Fibroblast of the conjunctiva (primary cell): ENCODE measurements at regions not wholly inside any gene's neighbourhood (a gene's known extent, or its start where the extent isn't known, plus 50 kb on each side); places are given as distances from the start of the nearest gene placed in this dataset.

ENCODE experiments used
- DNase-seq: peaks from one replicate; pipeline ENCODE4 v3.0.0-alpha.2; 2010; ENCODE audit warnings: low read depth

DNA sequence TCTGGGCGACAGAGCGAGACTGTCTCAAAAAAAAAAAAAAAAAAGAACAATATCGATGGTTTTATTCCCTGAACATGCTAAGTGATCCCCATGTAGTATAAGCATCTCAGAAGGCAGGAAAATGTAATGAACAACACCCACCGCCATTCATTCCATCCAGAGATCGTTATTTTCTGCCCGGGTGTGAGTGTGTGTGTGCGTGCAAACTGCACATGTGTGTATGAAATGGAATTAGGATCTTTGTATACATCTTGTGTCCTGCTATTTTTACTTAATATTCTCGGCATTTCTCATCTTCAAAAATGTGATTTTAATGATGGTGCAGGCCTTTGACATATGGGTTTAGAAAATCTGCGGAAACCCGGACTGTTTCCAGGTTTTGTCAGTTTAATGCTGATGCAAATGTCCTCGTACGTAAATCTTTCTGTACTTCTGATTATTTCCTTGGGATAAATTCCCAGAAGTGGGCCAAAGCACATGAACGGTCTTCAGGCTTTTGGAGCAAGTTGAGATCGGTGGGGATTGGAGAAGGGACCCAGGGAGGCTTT lies 254.8 kb downstream of the SEC14L1 start:
- no peak for DNase-seq

DNA sequence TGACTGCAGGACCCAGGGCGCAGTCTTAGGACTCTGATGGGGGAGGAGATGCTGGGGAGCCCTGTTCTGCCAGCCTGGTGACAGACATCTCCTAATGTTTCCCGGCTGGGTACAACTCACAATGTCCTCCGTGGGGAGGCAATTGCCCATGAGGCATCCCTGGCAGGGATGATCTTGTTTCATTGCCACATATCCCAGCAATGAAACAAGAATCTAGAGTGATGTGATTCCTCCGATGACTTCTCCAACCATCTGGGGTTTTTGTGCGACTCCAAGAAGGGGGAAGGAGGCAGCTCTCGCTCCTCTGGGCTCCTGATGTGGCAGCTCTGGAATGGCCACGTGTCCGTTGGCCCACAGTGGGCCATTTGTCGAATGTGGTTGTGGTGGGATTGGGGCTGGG lies 255.8 kb downstream of the SEC14L1 start:
- DNase-seq, result no peak

DNA sequence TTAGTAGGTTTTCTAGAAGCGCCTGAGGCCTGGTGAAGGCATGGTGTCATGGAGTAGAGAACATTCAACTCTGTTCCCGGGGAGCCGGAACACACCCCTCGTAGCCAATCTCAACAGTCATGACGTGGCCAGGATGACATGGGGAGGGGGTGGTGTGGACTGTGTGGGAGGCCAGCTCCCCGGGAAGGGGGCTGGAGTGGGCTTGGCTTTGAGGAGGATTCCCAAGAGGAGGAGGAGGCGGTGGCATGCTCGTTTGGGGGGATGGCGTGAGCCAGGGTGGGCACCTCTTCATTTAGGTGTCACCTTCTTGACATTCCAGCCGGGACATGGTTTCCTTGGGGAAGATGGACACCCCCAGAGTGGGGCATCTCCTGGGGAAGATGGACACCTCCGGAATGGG lies 257.5 kb downstream of the SEC14L1 start:
- DNase-seq, result no peak

DNA sequence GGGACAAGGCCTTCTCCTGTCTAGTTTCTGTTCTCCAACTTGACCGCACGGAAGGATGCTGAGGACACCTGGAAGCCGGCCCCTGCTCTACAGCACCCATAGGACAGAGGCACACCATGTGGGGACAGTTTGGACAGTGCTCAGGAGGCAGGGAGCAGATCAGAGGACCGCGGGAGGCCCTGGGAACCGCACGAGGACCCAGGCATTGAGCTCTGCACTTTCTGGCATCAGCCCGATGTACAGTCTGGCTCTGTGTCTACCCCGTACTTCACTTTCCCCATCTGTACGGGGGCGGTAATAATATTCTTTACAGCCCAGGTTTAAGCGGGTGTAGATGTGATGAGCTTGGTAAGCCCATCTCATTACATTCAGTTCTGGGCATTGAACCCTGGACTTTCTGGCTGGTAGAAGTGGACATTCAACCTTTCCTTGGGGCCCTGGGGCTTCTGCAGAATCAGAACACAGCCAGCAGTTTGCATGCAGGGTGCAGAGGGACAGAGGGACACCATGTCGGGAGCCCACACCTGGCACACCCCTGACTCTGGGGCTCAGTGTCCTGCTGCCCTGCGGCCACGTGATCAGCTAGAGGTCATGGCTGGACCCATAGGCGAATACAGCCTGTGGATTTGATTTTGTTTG lies 258.7 kb downstream of the SEC14L1 start:
- no peak for DNase-seq

DNA sequence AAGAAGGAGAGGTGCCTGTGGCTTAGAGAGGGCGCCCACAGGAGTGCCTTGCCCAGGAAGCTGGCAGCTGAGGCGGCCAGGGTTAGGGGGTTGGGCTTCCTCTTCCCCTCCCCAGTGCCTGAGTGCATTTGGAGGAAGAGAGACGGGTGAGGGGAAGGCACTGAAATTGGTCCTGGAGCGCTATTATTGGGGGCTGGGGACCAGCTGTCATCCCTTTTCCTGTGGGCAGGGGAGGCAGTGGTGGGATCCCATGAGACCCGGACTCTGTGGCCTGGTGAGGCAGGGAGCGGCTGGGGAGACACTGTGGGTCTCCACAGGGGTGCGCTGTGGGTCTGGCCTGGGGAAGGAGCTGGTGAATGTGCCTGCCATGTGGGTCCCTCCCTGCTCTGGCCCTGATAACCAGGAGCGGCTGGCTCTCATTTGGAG lies 259.7 kb downstream of the SEC14L1 start:
- no peak for DNase-seq

DNA sequence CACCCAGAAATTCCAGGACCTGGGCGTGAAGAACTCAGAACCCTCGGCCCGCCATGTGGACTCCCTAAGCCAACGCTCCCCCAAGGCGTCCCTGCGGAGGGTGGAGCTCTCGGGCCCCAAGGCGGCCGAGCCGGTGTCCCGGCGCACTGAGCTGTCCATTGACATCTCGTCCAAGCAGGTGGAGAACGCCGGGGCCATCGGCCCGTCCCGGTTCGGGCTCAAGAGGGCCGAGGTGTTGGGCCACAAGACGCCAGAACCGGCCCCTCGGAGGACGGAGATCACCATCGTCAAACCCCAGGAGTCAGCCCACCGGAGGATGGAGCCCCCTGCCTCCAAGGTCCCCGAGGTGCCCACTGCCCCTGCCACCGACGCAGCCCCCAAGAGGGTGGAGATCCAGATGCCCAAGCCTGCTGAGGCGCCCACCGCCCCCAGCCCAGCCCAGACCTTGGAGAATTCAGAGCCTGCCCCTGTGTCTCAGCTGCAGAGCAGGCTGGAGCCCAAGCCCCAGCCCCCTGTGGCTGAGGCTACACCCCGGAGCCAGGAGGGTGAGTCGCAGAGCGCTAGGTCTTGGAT lies 261.5 kb downstream of the SEC14L1 start:
- no peak for DNase-seq

DNA sequence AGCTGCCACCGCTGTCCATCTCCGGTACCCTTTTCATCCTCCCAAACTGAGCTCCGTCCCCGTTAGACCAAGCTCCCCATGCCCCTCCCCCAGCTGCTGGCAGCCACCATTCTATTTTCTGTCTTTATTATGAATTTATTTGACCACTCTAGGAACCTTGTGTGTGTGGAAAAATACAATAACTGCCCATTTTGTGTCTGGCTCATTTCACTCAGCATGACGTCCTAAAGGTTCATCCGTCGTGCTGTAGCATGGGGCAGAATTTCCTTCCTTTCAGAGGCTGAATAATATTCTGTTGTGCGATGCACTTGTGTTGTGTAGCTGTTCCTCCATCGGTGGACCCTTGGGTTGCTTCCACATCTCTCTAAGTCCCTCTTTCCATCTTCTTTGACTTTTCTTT lies 263.1 kb downstream of the SEC14L1 start:
- DNase-seq, result no peak

DNA sequence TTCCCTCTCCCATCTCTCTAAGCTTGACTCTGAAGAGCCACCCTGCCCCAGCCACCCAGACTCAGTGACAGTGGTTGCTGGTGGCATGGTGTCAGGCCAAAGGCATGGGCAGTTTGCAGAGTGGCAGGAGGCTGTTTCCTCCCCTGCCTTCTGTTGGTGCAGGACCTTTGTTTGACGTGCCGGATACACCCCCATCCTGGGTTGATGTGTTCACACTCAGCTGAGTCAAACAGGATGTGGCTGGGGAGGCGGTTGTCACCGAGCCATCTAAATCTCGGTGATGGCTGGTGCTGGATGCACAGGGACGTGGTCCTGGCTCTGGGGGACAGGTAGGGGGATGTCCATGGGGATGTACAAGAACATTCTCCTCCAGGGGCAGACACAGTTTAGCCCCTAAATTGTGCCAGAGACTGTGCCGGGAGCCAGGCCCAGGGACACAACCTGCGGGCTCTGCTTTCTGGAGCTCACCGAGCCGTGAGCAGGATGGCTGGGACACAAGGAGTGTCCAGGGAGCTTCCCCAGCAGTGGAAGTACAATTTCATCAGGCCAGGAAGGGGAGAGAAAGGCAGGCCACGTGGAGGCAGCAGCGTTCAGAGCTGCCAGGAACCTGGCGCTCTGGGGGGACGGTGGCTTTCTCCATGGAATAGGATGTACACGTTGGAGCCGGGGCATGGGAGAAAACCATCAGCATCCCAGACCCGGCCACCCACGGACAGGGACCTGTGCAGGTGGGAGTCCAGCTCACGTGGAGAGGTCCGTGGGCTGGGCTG lies 264.2 kb downstream of the SEC14L1 start:
- no peak for DNase-seq

DNA sequence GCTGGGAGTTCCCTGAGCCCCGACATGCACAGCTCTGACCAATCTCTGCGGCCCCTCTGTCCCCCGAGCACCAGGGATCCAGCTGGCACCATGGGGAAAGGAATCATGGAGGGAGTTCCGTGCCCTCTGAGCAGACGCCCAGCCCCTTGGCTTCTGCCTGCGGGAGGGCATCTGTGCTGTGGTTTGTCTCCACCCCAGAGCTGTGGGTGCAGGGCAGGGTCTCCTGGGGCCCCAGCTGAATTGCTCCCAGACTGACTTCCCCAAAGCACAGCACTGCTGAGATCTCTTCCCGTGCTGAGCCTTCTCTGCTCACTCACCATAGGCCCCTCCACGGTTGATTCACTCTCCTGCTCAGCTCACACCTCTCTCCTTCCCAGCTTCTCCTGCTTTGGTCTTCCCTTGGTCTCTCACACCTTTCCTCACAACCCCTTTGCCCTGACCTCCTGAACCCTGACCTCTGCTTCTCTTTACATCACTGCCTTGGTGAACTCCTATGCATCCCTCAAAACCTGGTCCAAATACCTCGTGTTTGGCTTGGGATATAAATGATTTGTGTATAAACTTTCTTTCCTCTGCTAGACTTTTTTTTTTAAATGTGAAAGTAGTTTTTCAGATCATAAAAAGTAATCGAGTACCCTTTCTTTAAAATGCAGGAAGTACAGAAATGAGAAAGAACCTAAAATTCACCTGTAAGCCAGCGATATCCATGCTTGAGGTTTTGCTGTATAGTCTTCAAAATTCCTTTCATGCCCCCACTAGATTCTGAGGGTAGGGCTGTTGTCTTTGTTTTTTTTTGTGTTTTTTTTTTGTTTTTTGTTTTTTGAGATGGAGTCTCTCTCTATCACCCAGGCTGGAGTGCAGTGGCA lies 265.3 kb downstream of the SEC14L1 start:
- no peak for DNase-seq

DNA sequence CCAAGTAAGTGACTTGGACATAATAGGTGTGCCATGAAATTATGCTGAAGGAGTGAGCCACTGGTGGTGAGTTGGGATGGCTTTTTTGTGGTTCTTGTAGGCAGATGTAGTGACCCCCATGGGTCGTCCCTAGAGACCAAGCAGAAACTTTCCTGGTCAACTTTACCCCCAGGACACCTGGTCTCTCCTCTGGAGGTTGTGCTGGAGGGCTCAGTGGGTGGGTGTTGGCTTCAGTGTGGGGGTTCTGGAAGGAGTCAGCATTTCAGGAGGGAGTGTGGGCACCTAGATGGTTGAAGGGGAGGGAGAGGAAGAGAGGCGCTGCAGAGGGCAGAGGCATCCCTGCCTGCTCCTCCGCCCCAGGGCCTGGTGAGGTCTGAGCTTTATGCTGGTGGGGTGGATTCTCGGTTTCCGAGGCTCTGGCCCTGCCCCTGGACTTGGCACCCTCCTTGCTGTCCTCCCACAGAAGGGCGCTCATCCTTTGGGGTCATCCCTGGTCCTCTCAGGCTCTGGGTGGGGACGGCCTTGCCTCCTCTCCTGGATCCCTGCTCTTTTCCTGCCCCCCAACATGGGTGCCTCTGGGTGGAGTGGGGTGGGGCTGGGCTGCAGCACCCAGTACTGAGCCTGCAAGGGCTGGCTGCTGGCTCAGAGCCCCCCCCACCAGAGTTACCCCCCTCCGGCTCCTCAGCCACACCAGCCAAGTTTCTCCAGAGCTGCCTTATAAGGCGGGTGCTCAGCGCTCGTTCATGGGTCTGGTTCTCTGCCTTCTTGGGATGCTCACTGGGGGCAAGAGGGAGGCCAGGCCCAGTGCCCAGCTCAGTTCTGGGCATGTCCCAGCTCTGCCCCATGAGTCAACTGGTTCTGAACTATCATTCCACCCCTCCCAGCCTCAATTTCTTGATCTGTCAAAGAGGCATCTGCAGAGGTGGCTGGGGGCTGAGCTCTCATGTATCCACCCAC lies 266.8 kb downstream of the SEC14L1 start:
- DNase-seq, result no peak

DNA sequence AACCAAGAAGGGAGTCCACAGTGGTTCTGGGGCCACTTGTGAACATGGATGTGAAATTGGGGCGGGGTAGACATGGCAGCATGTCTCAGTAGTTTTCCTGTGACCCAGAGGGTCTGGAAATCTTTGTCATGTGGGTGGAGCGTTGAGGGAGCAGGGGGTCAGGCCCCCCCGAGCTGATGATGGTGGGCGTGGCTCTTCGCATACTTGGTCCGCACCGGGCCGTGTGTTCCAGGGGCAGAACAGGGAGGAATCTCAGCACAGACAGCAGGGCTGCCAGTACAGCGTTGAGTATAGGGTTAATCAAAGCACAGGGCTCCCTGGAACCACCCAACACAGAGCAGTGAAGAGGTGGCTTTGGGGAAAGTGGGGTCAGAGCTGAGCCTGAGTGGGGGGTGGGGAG lies 267.5 kb downstream of the SEC14L1 start:
- no peak for DNase-seq

DNA sequence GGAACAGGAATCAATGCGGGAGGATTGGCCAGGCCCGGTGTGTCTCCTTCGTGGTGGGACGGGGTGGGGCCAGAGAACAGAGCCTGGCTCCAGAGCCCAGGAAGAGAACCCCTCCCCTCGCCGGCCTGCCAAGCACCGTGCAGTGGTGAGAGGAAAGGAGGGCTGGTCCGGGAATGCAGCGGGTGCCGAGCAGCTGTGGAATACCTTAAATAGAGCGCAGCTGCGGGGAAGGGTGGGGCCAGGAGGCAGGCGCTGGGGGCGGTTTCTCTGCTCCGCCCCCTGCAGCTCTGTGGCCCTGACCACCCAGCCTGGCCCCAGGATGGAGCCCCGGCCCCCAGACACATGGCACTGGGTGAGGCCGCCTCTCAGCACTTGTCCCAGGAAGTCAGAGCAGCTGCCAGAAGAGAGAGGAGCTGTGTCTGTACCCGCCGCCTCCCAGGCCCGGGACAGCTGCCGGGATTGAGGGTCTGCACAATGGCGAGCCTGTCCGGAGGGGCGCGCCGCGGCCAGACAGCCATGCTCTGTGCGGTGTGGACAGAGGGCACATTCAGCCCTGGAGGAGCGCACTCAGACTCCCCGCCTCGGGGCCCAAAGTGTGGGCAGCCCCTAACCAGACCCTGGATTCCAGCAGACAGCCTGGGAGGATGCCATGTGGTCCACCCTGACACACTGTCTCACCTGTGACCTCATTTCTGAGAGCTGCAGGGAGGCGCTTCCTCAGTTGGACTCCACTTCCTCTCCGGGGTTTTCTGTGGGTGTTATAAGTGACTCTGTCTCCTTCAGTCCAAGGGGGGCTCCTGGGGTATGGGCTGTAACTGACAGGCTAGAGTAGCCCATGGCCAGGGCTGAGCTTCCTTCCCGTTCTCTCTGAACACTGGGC lies 268.8 kb downstream of the SEC14L1 start:
- no peak for DNase-seq

DNA sequence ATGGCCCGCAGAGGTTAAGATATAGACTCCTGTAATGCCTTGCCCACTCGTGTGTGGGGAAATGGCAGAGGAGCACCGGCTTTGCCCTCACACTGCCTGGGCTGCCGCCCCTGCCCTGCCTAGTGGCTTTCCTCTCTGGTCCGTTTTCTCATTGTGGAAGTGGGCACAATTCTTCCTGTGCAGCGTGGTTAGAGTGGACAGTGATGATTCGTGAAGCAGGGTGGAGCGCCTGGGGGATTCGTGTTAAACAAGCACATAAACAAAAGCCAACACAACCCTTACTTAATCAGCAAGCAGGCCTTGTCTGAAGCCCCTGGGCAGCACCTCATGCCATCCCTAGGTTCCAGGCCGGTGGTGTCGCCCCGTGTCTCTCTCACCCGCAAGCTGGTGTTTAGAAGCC lies 269.7 kb downstream of the SEC14L1 start:
- no peak for DNase-seq

DNA sequence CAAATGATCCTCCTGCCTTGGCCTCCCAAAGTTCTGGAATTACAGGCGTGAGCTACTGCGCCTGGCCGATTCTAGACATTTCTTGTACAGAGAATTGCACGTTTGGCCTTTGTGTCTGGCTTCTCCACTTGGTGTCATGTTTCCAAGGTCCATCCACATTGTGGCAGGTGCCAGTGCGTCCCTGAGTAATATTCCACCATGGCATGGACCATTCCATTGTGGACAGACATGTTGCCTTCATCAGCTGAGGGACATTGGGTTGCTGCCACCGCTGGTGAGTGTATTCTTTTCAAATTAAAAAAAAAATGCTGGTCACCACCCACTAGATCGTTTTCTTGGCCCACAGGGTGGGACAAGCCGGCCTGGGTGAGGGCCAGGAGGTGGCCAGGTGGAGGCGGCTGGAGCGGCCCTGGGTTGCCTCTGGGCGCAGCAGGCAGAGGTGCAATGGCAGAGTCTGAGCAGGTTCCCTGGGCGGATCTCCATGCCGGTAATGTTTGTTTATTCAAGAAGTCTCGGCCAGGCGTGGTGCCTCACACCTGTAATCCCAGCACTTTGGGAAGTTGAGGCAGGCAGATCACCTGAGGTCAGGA lies 274.1 kb downstream of the SEC14L1 start:
- DNase-seq, result no peak

DNA sequence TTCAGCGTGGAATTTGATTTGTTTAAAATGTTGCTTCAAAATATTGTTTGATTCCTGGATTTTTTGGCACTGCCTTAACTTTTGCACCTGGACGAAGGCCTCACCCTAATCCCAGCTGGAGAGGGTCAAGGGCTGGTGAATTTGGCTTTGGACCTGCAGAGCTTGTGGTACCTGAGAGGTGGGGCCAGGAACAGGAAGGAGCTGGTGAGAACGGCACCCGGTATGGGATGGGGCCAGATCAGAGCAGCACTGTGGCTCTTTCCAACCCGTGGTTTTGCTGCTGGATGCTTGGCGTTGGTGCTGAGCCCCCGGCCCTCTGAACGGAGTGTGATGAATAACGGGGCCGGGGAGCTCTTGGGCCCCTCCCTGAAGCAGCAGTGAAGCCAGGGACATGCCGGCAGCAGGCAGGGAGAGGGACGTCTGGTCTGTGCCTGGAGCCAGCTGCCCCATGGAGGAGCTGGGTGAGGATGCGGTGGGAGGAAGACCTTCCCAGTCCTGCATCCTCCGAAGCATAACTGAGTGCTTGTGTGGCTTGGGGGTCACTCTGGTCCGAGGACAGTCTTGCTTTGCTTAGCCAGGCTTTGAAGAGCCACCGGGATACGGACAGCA lies 275.4 kb downstream of the SEC14L1 start:
- DNase-seq, result no peak

DNA sequence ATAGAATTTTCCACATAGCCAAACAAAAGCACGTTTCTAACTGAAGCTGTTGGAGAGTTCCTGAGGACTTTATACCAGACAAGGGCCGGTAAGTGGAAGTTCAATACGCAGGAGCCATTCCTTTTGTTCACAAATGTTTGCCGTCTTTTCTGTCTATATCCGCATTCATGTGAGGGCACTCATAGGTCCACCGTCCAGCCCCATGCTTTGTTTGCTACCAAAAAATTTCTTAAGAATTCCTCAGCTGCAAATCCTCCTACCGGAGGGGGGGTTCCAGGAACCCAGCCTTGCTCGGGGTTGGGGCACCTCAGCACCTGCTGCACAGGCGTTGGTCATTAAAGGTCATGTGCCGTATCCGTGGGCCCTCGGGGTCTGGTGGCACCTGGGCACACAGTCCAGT lies 276.8 kb downstream of the SEC14L1 start:
- DNase-seq, result no peak

DNA sequence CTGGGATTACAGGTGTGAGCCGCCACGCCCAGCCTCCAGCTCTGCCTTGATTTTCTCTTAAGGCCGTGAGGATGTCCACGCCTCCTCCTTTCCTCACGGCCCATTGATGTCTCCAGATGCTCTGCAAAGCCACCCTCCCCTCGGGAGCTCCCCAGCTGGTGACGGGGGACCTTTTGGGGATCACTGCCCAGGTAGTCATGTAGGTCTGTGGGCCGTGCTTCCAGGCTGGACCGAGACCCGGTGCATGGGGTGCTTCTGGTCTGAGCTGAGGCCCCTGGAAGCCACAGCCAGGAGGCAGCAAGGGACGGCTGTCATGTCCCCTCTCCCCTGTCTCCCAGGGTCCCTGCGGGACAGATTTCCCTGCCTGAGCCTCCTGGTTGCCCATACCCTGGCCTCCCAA lies 277.8 kb downstream of the SEC14L1 start:
- DNase-seq, result no peak

DNA sequence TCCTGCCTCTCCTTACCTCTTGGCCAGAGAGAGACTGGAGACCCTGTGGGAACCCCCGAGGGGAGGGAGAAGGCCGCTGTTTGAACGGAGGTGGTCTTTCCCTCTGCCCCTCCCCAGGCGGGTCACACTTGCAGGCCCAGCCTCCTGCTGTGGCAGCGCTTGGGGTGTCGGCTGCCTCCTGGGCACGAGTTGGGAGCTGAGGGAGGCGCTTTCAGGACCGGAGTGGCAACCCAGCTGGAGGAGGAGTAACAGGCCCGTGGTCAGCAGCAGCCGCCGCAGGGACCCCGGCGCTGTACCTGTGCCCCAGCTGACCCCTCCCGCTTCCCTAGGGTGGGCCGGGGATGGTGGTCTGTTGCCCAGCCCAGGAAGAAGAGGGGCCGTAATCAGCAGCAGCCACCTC lies 278.3 kb downstream of the SEC14L1 start:
- DNase-seq, result no peak

DNA sequence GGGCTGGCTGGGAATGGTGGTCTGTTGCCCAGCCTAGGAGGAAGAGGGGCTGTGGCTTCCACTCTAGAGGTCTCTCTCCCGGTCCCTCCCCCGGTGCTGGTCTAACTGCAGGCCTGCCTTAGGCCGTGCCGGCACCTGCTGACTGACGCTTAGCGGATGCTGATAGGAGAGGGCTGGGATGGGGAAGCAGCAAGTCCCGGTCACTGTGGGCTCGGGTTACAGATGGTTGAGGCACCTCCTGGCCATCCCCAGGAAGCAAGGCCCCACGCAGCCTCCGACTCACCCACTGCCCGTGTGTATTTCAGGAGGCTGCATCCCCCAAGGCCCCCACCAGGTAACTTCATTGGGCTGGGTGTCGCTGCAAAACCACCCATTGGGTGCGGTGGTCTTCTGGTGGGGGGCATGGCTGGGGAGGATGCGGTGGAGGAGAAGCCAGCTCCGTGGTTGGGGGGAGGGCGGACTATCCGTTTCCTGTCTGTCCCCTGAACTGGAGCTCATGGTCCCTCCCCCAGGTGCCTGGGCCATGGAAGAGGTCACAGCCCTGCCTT lies 278.9 kb downstream of the SEC14L1 start:
- no peak for DNase-seq
